ENCODE measurements at regions not wholly inside any gene's neighbourhood (a gene's known extent, or its start where the extent isn't known, plus 50 kb on each side); places are given as distances from the start of the nearest gene placed in this dataset.

DNA sequence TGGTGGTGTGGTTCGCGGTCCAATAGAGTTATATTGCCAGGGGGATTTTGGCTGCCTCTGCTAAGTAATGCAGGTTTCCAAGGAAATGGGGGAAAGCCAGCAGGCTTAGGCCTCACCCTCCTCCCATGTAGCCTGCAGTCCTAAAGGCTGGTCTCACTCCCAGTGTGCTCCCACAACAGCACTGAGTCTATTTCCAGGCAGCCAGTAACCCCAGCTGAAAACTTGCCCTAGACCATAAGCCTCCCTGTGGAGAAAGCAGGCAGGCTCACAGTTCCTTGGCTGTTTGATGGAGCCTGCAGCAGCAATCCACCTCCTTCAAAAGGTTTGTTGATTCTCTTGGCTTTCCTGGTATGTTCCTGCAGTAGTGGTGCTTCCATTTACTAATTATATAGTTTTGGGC is 220.0 kb upstream of the ZNF804B start:
- FAIRE-seq (no peak), DNase-seq (ENCODE audit: low spot score) (no peak), ATAC-seq (no peak)
- Histone ChIP-seq H3K79me2 (ENCODE audit: insufficient read depth, low read length) (no peaks in the 10 kb centered on the region), H3K27ac (ENCODE audit: extremely low read length, insufficient read depth, low read length) (no peak overlapping the region), H3K4me3 (replicated peaks in 1 of 3; ENCODE audit: insufficient read depth in 1 of 3, low read depth in 2 of 3, low read length in 3 of 3) (no peak overlapping the region), H3K9ac (ENCODE audit: insufficient read depth, low read depth, low read length) (no peak overlapping the region), H4K20me1 (ENCODE audit: insufficient read depth, low read length) (no peaks in the 10 kb centered on the region), H3K4me2 (ENCODE audit: low read depth, low read length) (no peak overlapping the region), H3K27me3 (ENCODE audit: control insufficient read depth in 1 of 2, insufficient read depth in 2 of 2, low read length in 2 of 2) (no peaks in the 10 kb centered on the region), H3K36me3 (replicated peaks in 1 of 2; ENCODE audit: control insufficient read depth in 1 of 2, insufficient read depth in 2 of 2, low read length in 2 of 2) (no peaks in the 10 kb centered on the region), H3K9me3 (ENCODE audit: low read length) (peaks cover 4% of the 10 kb centered on the region; the same call in 1 of the 2 replicates), H3K4me1 (ENCODE audit: insufficient read depth, low read length) (no peaks in the 10 kb centered on the region), H2AFZ (ENCODE audit: low read length) (no peak overlapping the region)
- ChIA-PET CTCF (ENCODE audit: low intra/inter-chr PET ratio, low total read pairs) (no interaction called here), POLR2A (no interaction called here)
- intact Hi-C loops (cut with micrococcal nuclease; ENCODE audit: unreplicated experiment) (no loop called here), in situ Hi-C loops (cut with HindIII; ENCODE audit: extremely low pct_ligation_motif_present, low pct_unique_long_range_greater_than_20kb) (no loop called here)
- no TSS peak for BruUV-seq (replicated peaks)
- WGBS (ENCODE audit: low lambda C conversion rate) = no CpG with 5 or more reads among the region's 2 CpGs
- no peak for TF ChIP-seq ZNF883 (CRISPR knock-in tag; IDR thresholded peaks at IDR 0.05; ENCODE audit: not compliant biosample characterization)
- no peak for TF ChIP-seq PBX2 (CRISPR knock-in tag; IDR thresholded peaks at IDR 0.05)
- TF ChIP-seq, protein P1, sequence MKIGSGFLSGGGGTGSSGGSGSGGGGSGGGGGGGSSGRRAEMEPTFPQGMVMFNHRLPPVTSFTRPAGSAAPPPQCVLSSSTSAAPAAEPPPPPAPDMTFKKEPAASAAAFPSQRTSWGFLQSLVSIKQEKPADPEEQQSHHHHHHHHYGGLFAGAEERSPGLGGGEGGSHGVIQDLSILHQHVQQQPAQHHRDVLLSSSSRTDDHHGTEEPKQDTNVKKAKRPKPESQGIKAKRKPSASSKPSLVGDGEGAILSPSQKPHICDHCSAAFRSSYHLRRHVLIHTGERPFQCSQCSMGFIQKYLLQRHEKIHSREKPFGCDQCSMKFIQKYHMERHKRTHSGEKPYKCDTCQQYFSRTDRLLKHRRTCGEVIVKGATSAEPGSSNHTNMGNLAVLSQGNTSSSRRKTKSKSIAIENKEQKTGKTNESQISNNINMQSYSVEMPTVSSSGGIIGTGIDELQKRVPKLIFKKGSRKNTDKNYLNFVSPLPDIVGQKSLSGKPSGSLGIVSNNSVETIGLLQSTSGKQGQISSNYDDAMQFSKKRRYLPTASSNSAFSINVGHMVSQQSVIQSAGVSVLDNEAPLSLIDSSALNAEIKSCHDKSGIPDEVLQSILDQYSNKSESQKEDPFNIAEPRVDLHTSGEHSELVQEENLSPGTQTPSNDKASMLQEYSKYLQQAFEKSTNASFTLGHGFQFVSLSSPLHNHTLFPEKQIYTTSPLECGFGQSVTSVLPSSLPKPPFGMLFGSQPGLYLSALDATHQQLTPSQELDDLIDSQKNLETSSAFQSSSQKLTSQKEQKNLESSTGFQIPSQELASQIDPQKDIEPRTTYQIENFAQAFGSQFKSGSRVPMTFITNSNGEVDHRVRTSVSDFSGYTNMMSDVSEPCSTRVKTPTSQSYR (CRISPR knock-in tag; IDR thresholded peaks at IDR 0.05; ENCODE audit: borderline replicate concordance) = no peak
- no peak for TF ChIP-seq PHF20 (CRISPR knock-in tag; IDR thresholded peaks at IDR 0.05)
- TF ChIP-seq ZSCAN20 (CRISPR knock-in tag; IDR thresholded peaks at IDR 0.05; ENCODE audit: borderline replicate concordance) = no peak
- no peak for TF ChIP-seq POLR2A (IDR thresholded peaks at IDR 0.05; ENCODE audit: insufficient read depth in 1 of 2, low read depth in 2 of 2, low read length in 2 of 2)
- no peak for TF ChIP-seq ZNF670 (CRISPR knock-in tag; IDR thresholded peaks at IDR 0.05; ENCODE audit: borderline replicate concordance)
- no peak for TF ChIP-seq ZNF547 (CRISPR knock-in tag; IDR thresholded peaks at IDR 0.05)
- no peak for TF ChIP-seq ZNF674 (CRISPR knock-in tag; IDR thresholded peaks at IDR 0.05; ENCODE audit: low read depth)
